ENCODE measurements at regions not wholly inside any gene's neighbourhood (a gene's known extent, or its start where the extent isn't known, plus 50 kb on each side); places are given as distances from the start of the nearest gene placed in this dataset.

- TF ChIP-seq POLR2A (IDR thresholded peaks at IDR 0.05) = no peak
- no peak for TF ChIP-seq CTCF (IDR thresholded peaks at IDR 0.05)
- no peak for TF ChIP-seq EP300 (IDR thresholded peaks at IDR 0.05)
Observed at GRCh38 chr16:79735271-79735670, 134.7 kb upstream of the MAF start.
